CD4-positive, alpha-beta T cell treated with Interleukin-1 beta for 1 hour (primary cell): ENCODE measurements at regions not wholly inside any gene's neighbourhood (a gene's known extent, or its start where the extent isn't known, plus 50 kb on each side); places are given as distances from the start of the nearest gene placed in this dataset.

Source experiments
- DNase-seq, 2 donors: peaks; one replicate each; pipeline ENCODE4 v3.0.0-alpha.2; 2020 to 2022

DNA sequence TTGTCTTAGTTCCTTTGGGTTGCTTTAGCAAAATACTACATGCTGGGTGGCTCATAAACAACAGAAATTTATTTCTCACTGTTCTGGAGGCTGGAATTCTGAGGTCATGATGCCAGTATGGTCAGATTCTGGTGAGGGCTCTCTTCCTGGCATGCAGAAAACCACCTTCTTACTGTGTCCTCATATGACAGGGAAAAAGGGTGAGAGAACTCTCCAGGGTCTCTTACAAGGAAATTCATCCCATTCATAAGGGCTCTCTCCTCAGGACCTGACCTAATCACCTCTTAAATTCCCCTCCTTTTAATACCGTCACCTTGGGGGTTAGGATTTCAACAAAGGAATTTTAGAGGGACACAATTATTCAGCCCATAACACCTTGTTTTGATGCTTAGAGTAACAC, 243.1 kb upstream of the TNP1 start:
- no peak for DNase-seq

DNA sequence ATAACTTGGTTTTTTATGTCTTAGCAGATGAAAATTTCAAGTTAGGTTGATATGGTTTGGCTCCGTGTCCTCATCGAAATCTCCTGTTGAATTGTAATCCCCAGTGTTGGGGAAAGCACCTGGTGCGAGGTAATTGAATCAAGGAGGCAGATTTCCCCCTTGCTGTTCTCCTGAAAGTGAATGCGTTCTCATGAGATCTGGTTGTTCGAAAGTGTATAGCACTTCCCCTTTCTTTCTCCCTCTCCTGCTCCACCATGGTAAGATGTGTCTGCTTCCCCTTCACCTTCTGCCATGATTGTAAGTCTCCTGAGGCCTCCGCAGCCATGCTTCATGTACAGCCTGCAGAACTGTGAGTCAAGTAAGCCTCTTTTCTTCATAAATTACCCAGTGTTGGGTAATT, 242.1 kb upstream of the TNP1 start:
- no peak for DNase-seq

DNA sequence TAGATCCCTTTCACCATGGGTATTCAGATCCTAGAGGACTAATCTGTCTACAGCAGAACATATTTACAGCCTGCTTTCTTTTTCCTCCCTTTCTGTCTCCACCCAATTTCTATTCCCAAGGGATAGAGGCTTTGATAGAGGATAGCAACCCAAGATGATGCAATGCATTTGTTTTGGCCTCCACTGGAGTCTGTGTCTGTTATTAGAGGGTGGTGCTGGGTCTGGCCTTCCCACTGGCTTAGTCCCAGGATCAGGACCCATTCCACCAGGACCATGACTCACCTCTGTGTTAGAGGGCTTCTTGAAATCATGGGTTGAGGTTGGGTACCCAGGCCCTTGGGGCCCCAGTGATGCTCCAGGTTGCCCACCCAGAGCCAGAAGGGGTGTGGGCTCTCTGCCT, 239.7 kb upstream of the TNP1 start:
- DNase-seq: no peak

DNA sequence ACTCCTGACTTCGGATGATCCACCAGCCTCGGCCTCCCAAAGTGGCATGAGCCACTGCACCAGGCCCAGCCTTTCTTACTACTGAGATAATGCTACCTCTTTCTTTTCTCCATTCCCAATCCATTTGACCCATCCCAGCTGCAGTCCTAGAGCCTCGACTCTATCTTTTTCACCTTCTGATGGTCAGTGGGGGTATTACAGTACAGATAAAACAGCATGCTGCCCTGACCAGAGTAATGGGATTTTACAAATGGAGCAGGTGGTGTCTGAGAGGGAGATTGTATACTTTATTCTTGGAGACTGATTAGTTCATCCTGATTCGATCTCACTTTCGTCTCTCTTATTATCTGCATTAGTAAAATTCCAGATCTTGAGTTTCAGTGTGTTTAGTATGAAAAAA, 238.6 kb upstream of the TNP1 start:
- no peak for DNase-seq

DNA sequence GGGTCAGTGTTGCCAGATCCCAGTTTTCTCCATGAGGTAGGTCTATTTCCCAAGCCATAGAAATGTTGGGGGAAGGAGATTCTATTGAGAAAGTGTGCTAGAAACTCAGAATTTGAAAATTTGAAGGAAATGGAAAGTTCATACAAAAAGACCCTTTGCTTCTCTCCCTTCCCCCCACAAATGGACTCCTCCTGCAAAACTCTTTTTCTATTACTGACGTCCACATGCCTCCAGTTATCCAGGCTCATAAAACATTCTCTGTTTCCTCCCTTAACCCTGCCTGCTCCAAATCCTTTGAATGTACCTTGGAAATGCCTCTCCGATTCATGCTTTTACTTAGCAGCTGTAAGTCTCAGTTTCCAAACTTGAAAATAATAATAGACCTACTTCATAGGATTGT, 237.5 kb upstream of the TNP1 start:
- no peak for DNase-seq

DNA sequence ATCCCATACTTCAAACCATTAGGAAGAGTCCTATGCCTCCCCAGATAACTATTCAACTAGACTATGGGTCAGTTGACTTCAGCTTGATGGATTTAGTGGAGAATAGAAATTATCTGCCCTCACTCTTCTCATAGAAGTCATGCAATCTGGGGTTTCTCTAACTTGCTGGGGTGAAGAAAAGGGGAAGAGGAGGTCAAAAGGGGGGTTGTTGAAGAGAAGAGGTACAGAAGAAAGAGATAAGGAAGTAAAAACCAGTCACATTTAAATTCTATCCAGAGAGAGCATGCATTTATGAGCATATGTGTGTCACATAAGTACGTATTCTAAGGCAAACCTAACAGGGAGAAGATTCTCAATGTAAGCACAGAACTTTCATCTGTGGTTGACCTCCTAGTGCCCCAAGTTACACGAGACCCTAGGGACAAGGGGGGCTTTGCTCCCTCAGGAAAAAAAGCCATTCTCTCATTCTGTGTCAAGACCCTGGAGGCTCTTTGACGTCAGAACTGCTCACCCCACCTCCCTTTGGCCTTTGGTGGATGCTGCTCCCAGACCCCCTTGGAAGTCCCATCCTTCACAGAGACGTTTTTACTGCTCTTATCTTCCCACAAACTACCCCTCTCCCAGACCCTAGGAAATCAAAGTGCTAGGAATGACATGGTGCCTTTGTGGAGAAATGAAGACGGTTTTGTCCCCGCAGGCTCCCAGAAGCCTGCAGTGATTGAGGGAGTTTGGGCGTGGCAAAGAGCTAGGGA, 236.8 kb upstream of the TNP1 start:
- no peak for DNase-seq

DNA sequence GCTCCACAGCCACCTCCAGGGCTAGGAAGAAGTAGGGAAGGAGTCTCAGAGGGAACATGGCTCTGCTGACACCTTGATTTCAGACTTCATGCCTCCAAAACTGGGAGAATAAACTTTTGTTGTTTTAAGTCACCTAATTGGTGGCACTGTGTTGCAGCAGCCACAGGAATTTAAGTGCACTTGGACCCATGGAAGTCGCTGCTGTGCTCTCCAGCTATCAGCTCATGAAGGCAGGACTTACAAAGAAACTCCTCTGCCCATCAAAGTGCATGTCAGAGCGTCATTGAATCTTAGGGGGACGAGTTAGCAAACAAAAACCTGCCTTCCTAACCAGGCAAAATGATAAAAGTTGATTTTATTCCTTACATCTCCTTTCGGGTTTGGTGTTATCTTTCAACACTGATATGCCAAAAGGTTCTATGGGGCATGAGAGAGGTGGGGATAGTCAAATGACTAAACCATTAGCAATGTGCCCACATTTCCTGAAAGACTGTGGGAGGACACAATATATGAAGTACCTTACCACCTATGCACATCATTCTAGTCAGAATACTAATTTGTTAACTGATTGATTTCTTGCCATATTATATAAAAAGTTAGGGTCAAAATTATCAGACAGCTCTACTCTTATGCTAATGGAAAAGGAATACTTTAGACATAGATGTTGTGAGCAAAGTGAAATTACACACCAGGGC, 235.8 kb upstream of the TNP1 start:
- no peak for DNase-seq

DNA sequence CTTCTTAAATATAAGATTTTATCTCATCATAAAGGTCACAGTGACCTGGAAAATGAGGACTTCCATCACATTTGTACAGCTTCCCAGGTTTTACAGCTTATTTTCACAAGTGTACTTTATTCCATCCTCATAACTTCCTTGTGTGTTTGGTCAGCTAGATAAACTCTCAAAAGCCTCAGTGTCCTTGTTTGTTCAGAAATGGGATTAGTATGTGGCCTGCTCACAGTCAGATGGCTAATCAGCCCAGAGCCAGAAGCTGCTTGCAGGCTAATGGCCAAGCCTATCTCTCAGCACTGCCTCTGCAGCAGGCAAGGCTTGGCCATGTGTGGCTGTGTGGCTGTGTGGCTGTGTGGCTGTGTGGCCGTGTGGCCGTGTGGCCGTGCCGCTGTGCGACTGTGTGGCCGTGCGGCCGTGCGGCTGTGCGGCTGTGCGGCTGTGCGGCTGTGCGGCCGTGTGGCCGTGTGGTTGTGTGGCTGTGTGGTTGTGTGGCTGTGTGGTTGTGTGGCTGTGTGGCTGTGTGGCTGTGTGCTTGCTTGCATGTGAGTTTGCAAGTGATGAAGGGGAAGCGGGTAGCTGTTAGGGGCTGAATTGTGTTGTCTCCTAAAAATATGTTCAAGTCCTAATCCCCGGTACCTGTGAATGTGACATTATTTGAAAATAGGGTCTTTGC, 233.0 kb upstream of the TNP1 start:
- no peak for DNase-seq

DNA sequence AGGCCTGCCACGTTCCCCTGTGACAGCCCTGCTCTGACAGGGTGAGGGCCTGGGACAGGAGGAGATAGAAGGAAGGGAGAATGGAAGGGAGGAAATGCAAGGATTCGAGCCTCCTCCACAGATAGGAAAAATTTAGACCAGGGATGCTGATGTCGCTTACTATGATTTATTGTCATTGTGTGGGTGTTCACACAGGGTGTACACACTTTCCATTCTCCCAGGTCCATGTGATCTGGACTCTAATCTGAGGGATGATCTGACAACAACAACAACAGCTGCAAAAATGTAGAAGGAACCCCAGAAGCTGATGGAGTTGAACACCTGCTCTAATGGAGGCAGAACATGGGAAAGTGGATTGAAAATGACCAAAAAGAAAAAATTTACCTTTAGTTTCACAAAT, 231.7 kb upstream of the TNP1 start:
- DNase-seq: no peak

DNA sequence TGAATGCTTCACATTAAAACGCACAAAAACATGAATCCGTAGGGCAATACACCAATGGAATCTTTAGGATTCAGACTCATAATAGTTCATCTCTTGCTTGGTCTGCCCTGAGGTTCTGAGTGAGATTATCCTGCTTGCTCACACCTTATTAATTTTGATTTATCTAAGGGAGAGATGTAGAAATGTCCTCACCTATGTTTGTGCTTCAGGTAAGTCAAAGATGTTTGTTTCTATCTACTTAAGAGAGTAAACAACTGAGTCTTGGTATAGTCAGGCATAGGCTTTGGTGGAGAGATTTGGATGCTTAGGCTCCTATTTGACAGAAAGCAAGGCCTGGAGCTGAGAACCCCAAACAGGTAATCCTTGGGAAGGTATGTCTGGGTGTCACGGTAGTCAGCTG, 231.0 kb upstream of the TNP1 start:
- DNase-seq: no peak

DNA sequence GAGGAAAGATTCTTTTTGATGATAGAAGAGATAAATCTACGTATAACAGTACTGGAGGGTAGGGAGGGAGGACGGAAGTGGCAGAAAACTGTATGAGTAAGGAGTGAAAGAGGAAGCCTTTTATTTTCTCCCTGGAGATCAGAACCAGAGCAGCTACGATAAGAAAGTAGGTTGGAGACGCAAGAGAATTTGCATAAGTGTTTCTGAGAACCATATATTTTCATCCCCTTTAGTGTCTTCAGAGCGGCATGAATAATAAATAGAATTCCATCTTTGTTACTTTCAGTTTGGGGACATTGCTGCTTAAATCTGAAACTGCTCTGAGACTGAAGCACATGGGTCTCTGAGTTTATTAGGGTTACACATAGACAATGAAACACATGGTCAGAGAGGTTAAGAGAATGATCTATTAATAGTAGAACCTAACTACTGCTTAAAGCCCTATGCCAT, 230.2 kb upstream of the TNP1 start:
- no peak for DNase-seq

DNA sequence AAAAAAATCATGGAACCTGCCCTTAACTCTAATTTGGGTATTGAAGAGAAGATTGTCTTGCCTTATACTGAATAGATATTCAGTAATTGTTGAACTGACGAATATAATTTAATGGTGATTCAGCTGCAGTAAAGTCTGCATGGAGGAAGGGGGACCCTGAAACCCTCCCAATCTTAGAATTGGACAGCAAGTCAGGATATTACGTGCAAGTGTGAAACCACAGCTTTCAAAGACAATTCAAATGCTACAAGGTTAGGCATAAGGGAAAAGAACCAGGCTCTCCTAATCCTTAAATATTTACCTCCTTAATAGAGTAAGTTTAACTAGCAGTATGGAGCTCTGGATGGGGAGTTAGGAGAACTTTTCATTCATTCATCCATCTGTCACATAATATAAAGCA, 226.9 kb upstream of the TNP1 start:
- no peak for DNase-seq

DNA sequence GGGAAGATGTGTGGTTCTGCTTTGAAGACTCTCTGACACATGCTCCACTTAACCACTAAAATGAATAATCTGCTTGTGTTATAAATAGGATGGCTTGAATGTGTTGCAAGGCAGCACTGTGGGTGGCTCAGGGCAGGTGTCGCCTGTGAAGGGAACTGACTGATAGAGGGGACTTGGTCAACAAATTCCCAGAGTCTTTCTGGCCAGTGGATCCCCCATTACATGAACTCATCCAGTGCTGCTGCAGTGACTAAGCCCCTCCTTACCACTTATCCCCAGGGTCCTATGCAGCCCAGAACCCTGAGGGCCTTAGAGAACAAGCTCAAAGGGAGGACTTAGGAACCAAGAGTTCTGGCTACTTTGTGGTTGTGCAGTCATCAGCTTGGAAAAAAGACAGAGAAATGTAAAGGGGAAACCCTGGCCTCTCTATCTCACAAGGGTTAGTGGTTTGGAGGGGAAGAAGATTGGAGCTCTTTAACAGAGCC, 226.2 kb upstream of the TNP1 start:
- DNase-seq: peak in 1 of 2 donors; percentile 22

DNA sequence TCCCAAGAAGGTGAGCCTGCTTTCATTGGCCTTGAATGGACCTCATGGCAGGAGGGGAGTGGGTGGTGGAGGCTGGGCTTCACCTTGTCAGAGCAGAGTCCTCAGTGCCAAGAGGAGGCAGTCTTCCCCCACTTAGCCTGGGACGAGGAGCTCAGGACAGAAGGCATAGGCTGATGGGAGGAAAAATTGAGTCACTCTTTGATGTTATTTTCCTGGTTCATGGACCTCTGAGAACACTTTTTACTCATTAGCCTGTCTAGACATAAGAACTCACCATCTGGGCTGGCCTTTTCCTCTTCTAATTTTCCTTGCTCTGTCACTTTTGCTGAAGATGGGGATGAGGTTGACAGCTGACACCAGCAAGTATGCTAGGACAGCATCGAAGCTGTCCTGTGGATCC, 225.7 kb upstream of the TNP1 start:
- no peak for DNase-seq

DNA sequence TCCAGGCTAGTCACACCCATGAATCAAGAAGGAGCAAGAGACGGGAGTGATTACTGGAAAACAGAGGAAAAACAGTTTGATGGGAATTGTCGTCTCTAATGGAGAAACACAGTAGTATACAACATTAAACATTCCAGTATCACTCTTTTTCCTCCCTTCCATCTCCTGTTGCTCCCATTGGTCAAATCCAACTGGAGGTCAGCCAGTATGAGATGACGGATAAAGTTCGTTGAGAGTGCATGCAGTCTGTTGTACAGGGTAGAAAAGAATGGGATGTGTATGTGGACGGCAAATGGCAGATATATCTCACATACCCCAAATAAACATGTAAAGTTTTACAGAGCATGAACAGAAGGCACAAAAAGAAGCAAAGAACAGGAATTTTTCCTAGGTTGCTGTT, 221.9 kb upstream of the TNP1 start:
- DNase-seq: no peak

DNA sequence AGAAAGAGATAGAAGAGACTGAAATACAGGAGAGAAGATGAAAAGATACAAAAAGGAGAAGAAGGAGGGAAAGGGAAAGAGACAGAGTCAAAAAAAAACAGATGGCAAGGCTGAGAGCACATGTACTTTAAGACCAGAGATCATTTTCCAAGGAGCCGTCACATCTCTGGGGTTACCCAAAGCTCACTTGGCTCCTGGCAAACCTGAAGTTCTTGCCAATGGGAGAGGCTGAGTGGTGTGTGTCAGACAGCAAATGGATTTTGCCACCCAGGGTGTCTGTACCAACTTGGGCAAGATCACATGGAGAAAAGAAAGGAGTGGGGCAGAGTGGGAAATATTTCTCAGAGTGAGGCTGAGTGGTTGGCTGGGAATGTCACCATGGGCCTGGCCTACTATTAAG, 219.3 kb upstream of the TNP1 start:
- no peak for DNase-seq

DNA sequence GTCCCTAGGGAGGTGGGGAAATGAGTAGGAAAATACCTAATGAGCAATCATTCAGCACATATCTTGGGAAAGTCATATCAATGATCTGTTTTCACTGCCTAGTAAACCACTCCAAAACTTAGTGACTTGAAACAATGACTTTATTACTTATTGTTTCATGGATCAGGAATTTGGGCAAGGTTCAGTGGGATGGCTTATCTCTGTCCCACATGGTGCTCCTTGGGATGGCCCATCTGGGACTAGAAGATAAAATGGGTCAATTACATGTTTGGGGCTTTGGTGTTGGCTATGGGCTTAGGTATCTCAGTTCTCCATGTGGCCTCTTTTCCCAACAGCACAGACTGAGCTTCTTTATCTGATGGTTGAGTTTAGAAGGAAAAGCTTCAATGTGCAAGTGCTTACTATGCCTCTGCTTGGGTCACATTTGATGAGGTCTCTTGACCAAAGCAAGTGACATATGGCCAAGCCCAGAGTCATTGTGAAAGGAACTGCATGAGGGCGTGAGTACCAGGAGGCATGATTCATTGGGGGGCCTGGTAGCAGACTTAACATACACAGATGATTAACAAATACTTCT, 218.1 kb upstream of the TNP1 start:
- no peak for DNase-seq

DNA sequence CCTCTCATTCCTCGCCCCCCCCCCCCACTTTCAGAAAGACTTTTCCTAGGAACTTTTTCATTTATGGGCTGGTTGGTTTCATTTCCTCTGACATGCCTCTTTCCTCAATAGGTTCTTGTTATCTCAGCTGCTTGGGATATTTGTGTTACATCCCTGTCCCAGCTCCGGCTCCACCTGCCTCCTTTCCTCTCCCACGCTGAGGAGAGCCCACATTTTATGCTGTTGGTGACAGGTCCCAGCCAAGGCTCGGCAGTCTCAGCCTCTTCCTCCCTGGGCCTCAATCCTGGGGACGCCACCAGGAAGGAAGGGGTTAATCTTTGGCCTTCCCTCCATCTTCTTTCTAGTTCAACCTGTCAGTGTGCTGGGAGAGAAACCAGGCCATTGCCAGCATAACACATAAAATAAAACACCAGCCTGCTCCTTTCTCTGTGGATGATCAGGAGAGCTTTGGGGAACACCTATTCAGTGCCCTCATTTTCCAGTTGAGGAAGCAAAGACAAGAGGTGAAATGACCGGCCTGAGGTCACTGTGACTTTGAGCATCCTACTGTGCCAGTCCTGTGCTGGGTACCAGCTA, 216.9 kb upstream of the TNP1 start:
- no peak for DNase-seq

DNA sequence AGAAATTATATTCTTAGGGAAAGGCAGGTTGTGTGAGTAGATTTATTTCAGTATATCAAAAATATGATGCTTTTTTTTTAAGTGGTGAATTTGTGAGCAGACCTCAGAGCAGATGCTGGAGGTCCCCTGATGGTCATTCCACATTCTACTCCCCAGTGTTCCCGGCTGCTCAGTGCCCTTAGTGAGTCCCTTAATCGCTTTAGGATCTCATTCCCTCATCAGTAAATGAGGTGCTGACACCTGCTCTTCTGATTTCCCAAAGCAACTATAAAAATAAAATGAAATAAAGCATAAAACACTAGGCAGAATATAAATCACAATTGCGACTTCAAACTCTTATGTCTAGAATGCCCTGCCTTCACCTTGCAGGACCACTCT, 216.2 kb upstream of the TNP1 start:
- DNase-seq: no peak

DNA sequence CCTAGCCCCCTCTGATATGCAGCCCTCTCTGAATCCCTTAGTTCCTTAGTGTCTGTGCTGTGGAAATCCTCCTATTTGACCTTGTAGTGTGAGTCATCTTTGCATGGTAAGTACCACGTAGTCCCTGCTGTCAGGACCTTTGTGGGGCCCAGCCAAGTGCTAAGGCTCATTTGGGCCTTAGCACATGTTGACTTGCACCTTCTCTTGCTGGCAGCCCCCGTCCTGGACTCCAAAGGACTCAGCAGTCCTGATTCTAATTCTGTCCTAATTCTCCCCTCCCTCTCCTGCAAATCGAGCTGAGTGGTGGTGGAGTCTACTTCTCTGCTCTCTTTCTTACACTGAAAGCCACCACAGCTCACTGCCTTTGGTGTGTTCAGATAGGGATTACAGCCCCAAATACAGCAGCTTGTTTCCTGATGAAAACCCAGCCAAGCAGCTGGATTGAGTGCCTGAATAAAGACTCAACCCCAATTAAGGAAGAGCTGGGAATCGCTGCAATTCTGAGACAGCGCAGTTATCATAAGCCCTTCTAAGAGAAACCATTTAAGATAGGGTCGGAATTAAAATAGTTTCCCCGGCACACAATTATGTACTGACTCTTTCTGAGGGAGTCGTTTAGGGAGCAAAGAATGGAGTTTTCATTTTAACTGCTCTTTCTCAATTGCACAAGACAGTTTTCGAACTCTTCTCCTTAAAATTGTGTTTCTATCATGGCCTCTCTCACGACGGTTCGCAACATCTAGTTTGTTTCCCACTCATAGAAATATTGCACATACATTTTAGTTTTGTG, 215.6 kb upstream of the TNP1 start:
- DNase-seq: no peak

DNA sequence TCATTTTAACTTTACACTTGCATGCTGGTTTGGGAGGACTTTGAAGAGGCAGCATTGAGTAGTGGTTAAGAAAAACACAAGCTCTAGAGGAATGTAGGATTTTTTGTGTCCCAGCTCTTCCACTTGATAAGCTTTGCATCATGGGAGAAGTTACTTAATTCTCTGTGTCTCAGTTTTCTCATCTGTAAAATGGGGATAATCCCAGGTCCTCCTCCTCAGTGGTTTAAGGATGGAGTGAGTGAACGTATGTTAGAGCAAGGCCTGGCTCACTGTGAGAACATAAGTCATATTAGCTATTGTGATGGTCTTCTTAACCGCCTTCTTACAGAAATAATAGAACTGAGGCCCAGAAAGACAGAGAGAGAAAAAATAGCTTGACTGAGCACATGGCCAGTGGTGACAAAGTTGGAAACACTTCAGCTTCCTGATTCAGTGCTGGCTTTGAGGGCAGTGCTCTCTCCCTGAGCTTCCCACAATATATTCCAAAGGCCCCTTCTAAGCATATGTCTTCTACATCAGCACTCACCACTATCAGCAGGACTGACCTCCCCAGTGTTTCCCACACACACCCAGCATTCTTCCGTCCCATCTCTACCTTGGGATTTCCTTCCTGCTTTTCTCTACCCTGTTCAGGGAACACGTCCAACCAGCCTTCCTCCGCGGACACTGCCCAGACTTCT, 214.9 kb upstream of the TNP1 start:
- DNase-seq: no peak

DNA sequence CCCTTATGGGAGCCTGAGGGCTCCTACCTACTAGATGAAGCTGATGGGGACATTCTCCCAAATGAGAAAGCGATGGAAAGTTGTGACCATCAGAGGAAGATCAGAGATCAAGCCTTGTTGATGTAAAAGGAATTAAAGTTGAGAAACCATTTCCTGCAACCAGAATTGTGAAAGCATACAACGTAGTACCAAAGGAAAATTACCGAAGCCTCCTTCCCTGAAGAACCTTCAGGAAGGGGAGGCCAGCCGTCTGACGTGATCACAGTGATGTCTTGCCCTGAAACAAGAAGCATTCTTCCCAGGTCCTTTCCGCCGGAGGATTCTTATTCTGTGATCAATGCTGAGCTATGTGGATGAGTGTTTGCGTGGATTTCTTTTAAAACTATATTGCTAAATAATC, 211.6 kb upstream of the TNP1 start:
- no peak for DNase-seq
